K562 (cell line): ENCODE measurements at regions not wholly inside any gene's neighbourhood (a gene's known extent, or its start where the extent isn't known, plus 50 kb on each side); places are given as distances from the start of the nearest gene placed in this dataset.

Source experiments
- ATAC-seq: fragments of 200-7000 bp; cut with Tn5 transposase; 3 replicates; pipeline ENCODE4 v1.9.1; 2020; ENCODE audit warnings: moderate library complexity
- BruUV-seq: library from RNA; stranded (reverse); fragments of 400-500 nt; replicated peaks from 2 replicates; lab custom pipeline; 2021; lab: Mats Ljungman, UMichigan
- CTCF ChIA-PET: fragments of 300-600 bp; formaldehyde crosslinking; extraction: SDS; loops from one replicate; lab custom pipeline; 2021; ENCODE audit warnings: low intra/inter-chr PET ratio; lab: Yijun Ruan, JAX
- POLR2A ChIA-PET: fragments of 300-600, 350-650 bp; sonication (Branson Sonifier 250); formaldehyde crosslinking; extraction: SDS; loops from one replicate; lab custom pipeline; 2021; ENCODE audit warnings: antibody characterized with exemption, inconsistent platforms; lab: Yijun Ruan, JAX
- DNase-seq, 4 experiments: peaks; one replicate each; pipeline versions ENCODE4 v3.0.0 to v3.0.0-alpha.2; 2011 to 2018; ENCODE audit warnings: low spot score in 3 of 4, mixed read lengths in 3 of 4; ENCODE audit errors: extremely low read depth in 1 of 4
- FAIRE-seq: peaks from 2 replicates; lab custom pipeline; 2011; peaks lifted over from hg19 to GRCh38; lab: Jason Lieb, UNC
- H2AFZ ChIP-seq: 2 replicates; pipeline ENCODE4 v1.6.0; 2011; ENCODE audit warnings: low read depth, low read length, control low read depth, inconsistent platforms
- H3K27ac ChIP-seq: fragments of 200-600 bp; 3 replicates; pipeline ENCODE4 v1.8.0; 2011; ENCODE audit warnings: low read depth, mild to moderate bottlenecking, control low read depth, inconsistent platforms, low read length, moderate library complexity, mixed read lengths; ENCODE audit errors: extremely low read depth
- H3K27me3 ChIP-seq, 2 experiments: fragments of 300-600 bp in 1 of 2; 2 replicates in 1 of 2; 3 replicates in 1 of 2; pipeline versions ENCODE4 v1.6.0 to v1.8.0; 2011; ENCODE audit warnings: inconsistent platforms in 2 of 2, low read length in 2 of 2, mild to moderate bottlenecking in 1 of 2, mixed read lengths in 1 of 2, moderate library complexity in 1 of 2; ENCODE audit not compliant: control insufficient read depth in 2 of 2, insufficient read depth in 2 of 2
- H3K36me3 ChIP-seq: fragments of 300-600 bp; 3 replicates; pipeline ENCODE4 v1.8.0; 2011; ENCODE audit warnings: mild to moderate bottlenecking, low read length, inconsistent platforms; ENCODE audit not compliant: control insufficient read depth, insufficient read depth
- H3K4me1 ChIP-seq, 2 experiments: fragments of 200-600 bp in 1 of 2; replicated peaks in 1 of 2; 2 replicates in 1 of 2; 3 replicates in 1 of 2; pipeline versions ENCODE4 v1.5.1 to v1.8.0; 2011; ENCODE audit warnings: inconsistent platforms in 2 of 2, low read length in 2 of 2, mild to moderate bottlenecking in 1 of 2, mixed read lengths in 1 of 2, moderate library complexity in 1 of 2; ENCODE audit not compliant: control insufficient read depth in 2 of 2, insufficient read depth in 2 of 2
- H3K4me2 ChIP-seq: 2 replicates; pipeline ENCODE4 v1.6.1; 2011; ENCODE audit warnings: low read length, control low read depth, inconsistent platforms, mixed read lengths; ENCODE audit not compliant: insufficient read depth
- H3K4me3 ChIP-seq: fragments of 200-600 bp; sonication (generic), shearing (Covaris generic); 2 replicates; pipeline ENCODE4 v1.5.1; 2016; ENCODE audit warnings: control low read depth, inconsistent platforms
- H3K79me2 ChIP-seq: fragments of 200-600 bp; 3 replicates; pipeline ENCODE4 v1.8.0; 2011; ENCODE audit warnings: low read length, inconsistent platforms; ENCODE audit not compliant: control insufficient read depth, insufficient read depth
- H3K9ac ChIP-seq, 2 experiments: 2 replicates each; pipeline versions ENCODE4 v1.6.0 to v1.6.1; 2011; ENCODE audit warnings: low read depth in 2 of 2, low read length in 2 of 2, control low read depth in 1 of 2, inconsistent platforms in 1 of 2, mild to moderate bottlenecking in 1 of 2, mixed read lengths in 1 of 2; ENCODE audit not compliant: insufficient read depth in 1 of 2
- H3K9me1 ChIP-seq: one replicate; pipeline ENCODE4 v1.6.0; 2011; ENCODE audit warnings: inconsistent platforms, mild to moderate bottlenecking, low read length, moderate library complexity; ENCODE audit not compliant: control insufficient read depth, insufficient read depth
- H3K9me3 ChIP-seq: replicated peaks from 2 replicates; pipeline ENCODE4 v1.5.1; 2011; ENCODE audit warnings: low read depth, low read length, inconsistent platforms; ENCODE audit not compliant: control insufficient read depth, insufficient read depth
- H4K20me1 ChIP-seq: replicated peaks from 2 replicates; pipeline ENCODE4 v1.6.1; 2011; ENCODE audit warnings: low read length, inconsistent platforms, mixed read lengths; ENCODE audit not compliant: control insufficient read depth, insufficient read depth
- BHLHE40 ChIP-seq: IDR thresholded peaks from 2 replicates; pipeline ENCODE4 v1.6.1; 2011; ENCODE audit warnings: low read length, improper control_type of control experiment
- CBX1 ChIP-seq: sonication (generic); IDR thresholded peaks from 2 replicates; pipeline ENCODE4 v1.6.1; 2016; ENCODE audit warnings: antibody characterized with exemption, low read depth, mild to moderate bottlenecking
- CEBPB ChIP-seq: fragments of 450-650 bp; IDR thresholded peaks from 2 replicates; pipeline ENCODE4 v1.6.1; 2016; ENCODE audit warnings: missing genetic modification characterization, missing compliant biosample characterization
- CREBBP ChIP-seq: IDR thresholded peaks from one replicate; pipeline ENCODE4 v1.6.1; 2012; ENCODE audit warnings: low read depth, mild to moderate bottlenecking, control low read depth, inconsistent platforms, low read length
- NFRKB ChIP-seq: fragments of 450-650 bp; IDR thresholded peaks from 2 replicates; pipeline ENCODE4 v1.6.1; 2016; ENCODE audit warnings: low read depth
- PTTG1 ChIP-seq: fragments of 450-650 bp; IDR thresholded peaks from 2 replicates; pipeline ENCODE4 v1.6.1; 2016; ENCODE audit warnings: low read depth, mild to moderate bottlenecking, missing genetic modification characterization, missing compliant biosample characterization
- TSC22D4 ChIP-seq: fragments of 450-650 bp; IDR thresholded peaks from 2 replicates; pipeline ENCODE4 v1.6.1; 2016; ENCODE audit warnings: missing genetic modification characterization, missing biosample characterization, control low read depth
- ZNF12 ChIP-seq: sonication (generic); formaldehyde crosslinking; IDR thresholded peaks from 2 replicates; pipeline ENCODE4 v1.4.0; 2020; ENCODE audit warnings: mild to moderate bottlenecking, missing genetic modification reagents
- ZNF133 ChIP-seq: fragments of 250-450 bp; sonication (Bioruptor Pico); IDR thresholded peaks from 2 replicates; pipeline ENCODE4 v1.4.0; 2020; ENCODE audit warnings: mild to moderate bottlenecking
- ZNF766 ChIP-seq: fragments of 200-800 bp; sonication (Bioruptor generic); conservative IDR thresholded peaks from 2 replicates; pipeline ENCODE4 v1.6.1; 2016; ENCODE audit warnings: missing genetic modification characterization, missing compliant biosample characterization
- WGBS: fragments of 100-300 bp; shearing (Covaris generic); methylation state at CpG from one replicate; pipeline ENCODE4 v1.1.6; 2016; ENCODE audit warnings: low coverage, mixed read lengths; ENCODE audit not compliant: insufficient coverage; ENCODE audit errors: missing lambda C conversion rate; 5-methylcytosine and 5-hydroxymethylcytosine counted together
- in situ Hi-C: fragments of 300-500 bp; cut with MboI; formaldehyde crosslinking; loops from 4 replicates; pipeline ENCODE4 v1.15.0; 2018; ENCODE audit warnings: inconsistent platforms, mixed read lengths
- intact Hi-C: fragments of 100-400 bp; cut with micrococcal nuclease; formaldehyde crosslinking; loops from 2 replicates; pipeline ENCODE4 v1.14.2; 2022

DNA sequence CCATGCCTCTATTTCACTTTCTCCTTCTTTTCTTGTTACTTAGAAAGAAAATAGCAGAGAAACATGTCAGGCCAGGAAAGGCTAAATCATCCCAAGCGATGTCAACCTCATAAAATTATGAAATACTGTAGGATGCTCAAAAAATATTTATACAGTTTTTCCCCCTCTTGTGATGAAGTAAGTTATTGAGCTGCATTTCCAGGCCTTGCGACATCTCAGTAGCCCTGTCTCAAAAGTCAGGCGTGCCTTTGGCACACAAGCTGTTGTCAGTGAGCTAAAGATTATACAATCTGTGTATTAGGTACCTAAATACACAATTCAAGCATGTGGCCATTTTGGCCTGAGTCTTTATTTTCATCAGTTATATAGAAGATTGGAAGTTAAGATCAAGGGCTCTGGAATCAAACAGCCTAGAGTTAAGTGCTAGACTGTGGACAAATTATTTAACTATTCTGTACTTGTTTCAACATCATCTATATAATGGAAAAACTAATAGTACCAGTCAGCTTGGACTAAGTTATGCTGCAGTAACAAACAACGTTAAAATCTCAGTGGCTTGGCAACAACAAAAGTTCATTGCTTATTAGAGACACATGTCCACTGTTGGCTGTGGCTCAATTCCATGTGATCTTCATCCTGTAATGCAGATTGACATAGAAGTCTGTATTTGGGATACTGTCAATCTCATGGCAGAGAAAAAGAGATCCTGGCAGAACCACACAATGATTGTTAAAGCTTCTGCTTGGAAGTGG, 406.4 kb upstream of the PROK2 start:
- TF ChIP-seq ZNF12 (CRISPR knock-in tag) (peak; percentile 66; the same call in 1 of the 2 replicates), TSC22D4 (no peak), CREBBP (no peak), CEBPB (tag) (peak; percentile 20; the same call in 1 of the 2 replicates)
- Histone ChIP-seq H3K27ac (no peak overlapping the region), H3K4me2 (no peak overlapping the region), H3K27me3 (no peaks in the 10 kb centered on the region), H3K9me3 (no peaks in the 10 kb centered on the region), H3K9me1 (no peaks in the 10 kb centered on the region), H3K4me3 (no peak overlapping the region), H2AFZ (no peak overlapping the region), H3K4me1 (peaks cover 9 to 39% of the 10 kb centered on the region in 2 experiments; a peak in 4 of 5 replicates), H3K79me2 (no peaks in the 10 kb centered on the region), H4K20me1 (no peaks in the 10 kb centered on the region), H3K36me3 (no peaks in the 10 kb centered on the region; the same call in 1 of the 3 replicates), H3K9ac (no peak overlapping the region)
- in situ Hi-C loops (no loop called here), intact Hi-C loops (no loop called here)
- FAIRE-seq = no peak
- no peak for DNase-seq
- ChIA-PET POLR2A (interaction anchor here (1.0 kb wide), 1 partner anchor 21 kb away, joined by 3 read pairs; no protein-coding TSS in a partner anchor), CTCF (no interaction called here)
- no peak for ATAC-seq
- BruUV-seq = no TSS peak
- 62% methylated on average over 4 of the region's 4 CpGs for WGBS

DNA sequence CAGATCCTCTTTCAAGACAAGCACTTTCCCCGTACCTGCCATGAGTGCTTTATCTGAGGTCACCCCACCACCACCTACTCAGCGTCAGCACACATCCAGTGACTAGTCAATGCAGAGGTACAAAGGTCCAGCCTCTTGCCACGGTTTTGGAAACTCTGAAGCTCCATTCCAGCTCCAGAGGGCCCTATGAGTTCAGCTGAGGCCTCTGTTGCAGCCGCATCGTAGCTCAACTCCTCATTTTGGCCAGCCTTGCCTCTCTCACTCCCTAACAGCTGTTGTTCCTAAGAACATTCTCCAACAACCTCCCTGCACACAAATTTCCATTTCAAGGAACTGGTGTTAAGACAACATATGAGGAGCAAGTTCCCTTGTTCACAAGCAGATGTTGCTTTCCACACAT, 405.1 kb upstream of the PROK2 start:
- H3K27me3 ChIP-seq = no peaks in the 10 kb centered on the region
- intact Hi-C loops (no loop called here), in situ Hi-C loops (no loop called here)
- H2AFZ ChIP-seq = peak overlapping the region; percentile 57
- ChIA-PET POLR2A (interaction anchor here (0.9 to 1.4 kb wide), 3 partner anchors 13 to 34 kb away, joined by 3 to 4 read pairs (median 3); no protein-coding TSS in a partner anchor), CTCF (no interaction called here)
- no peak overlapping the region for H3K4me3 ChIP-seq
- H3K9me3 ChIP-seq = no peaks in the 10 kb centered on the region
- ATAC-seq = peak; percentile 12; the same call in 1 of the 3 replicates
- H3K9me1 ChIP-seq = no peaks in the 10 kb centered on the region
- BruUV-seq = no TSS peak
- H3K9ac ChIP-seq = 0 out of 4 replicates have a peak overlapping the region, but pooled peaks of 1 of the 2 experiments have one; percentile 12
- no peak for DNase-seq
- peak overlapping the region; percentile 50; the same call in 1 of the 2 replicates for H3K4me2 ChIP-seq
- no peaks in the 10 kb centered on the region; the same call in 1 of the 3 replicates for H3K36me3 ChIP-seq
- WGBS = 35% methylated on average over 5 of the region's 5 CpGs
- no peaks in the 10 kb centered on the region for H3K79me2 ChIP-seq
- no peaks in the 10 kb centered on the region for H4K20me1 ChIP-seq
- no peak for FAIRE-seq
- H3K27ac ChIP-seq = no peak overlapping the region; the same call in 2 of the 3 replicates
- peaks cover 9 to 50% of the 10 kb centered on the region in 2 experiments for H3K4me1 ChIP-seq
- TF ChIP-seq ZNF133 (CRISPR knock-in tag) (no peak), CBX1 (no peak), PTTG1 (tag) (peak; percentile 58; the same call in 1 of the 2 replicates), NFRKB (0 out of 2 replicates have a peak, but pooled peaks have one; percentile 31), BHLHE40 (0 out of 2 replicates have a peak, but pooled peaks have one; percentile 6), ZNF766 (0 out of 2 replicates have a peak, but pooled peaks have one; percentile 22)
